ENCODE measurements at regions not wholly inside any gene's neighbourhood (a gene's known extent, or its start where the extent isn't known, plus 50 kb on each side); places are given as distances from the start of the nearest gene placed in this dataset.

DNA sequence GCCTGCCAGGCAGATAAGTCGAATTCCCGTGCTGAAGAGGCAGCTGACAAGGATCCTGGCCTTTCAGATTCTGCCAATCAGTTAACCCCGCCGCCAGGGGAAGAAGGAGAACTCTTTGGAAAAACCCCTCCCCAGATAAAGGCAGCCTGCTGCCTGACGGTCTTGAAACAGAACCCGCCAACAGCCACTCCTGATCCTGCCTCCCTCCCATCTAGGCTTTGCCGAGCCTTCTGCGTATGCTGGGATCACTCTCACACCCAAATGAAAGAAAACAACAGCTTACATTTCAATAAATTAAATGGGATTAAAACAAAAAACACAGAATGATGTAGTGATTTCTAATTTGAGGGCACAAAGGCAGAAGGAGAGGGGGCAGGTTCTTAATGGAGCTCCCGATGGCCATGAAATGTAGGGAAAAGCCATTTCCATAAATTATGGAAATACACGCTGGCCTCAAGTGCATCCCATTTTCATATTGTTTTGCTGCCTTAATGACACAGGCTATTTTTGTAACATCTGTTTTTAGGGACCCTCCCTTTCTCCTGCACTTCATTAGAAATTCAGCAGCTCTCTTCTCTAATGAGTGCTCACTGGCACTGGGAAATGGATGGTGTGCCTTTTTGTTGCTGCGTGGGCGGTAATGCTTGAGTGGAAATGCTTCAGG is 319.1 kb downstream of the MED10 start:
- DNase-seq, result peak; percentile 95 to 98

DNA sequence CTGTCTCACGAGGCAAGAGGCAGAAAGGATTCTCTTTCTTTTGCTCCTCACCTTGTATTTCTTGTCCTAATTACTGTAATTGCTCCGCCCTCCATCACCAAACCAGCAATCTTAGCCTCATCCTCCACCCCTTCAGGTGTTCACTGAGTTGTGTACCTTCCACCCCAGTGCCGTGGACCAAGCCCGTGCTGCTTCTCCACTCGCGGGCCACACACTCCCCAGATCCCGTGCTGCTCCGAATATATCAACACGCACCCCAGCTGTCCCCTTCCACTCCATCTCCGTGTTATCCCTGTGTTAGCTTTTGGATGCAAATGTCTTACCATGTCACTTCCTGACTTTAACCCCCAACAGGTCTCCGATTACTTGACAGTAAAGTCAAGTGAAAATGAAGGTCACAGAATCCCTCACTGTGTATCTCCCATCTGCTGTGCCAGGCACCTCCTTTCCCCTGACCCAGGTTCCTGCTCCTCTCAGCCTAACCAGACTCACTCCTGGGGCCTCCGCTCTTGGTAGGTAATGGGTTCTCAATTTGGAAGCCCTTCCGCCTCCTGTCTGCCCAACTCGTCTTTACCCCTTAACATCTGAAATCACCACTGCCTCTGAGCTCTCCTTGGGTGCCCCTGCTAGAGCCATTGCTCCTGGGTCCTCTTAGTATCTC is 320.2 kb downstream of the MED10 start:
- no peak for DNase-seq

- DNase-seq, result no peak
Observed at GRCh38 chr5:6056280-6056679, 322.1 kb downstream of the MED10 start.

- no peak for DNase-seq
Observed at GRCh38 chr5:6049662-6050061, 328.7 kb downstream of the MED10 start.

- DNase-seq, result peak in 1 of 2 experiments; percentile 40
Observed at GRCh38 chr5:6048746-6049145, 329.6 kb downstream of the MED10 start.

DNA sequence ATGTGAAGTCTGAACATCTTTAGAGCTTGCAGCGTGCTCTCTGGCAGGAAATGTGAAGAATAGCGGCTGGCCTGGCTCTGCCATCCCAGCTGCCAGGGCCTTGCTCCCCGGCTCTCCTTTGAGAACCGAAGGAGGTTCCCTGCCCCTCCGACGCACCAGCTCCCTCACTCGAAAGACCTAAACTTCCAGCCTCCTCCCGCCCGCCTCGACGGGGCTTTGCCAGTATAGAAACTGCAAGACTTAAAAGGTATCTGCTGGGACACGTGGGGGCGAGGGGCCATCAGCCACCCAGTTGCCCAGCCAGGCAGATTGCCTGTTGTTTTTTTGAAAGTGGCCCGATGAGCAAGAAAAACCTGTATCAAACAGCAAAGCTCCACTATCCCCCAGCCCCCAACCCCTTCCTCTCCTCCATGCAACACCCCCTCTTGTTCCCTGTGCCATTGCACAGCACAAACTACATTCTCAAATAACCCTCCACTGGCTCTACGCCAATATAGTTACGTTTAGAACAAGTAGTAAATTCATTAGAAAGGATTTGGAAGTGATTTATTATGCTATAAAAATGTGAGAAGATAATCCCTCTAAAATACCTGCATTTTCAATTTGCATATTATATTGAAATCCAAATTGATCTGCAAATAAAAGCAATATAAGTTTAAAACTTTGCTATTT is 331.9 kb downstream of the MED10 start:
- DNase-seq, result peak; percentile 21 to 32

DNA sequence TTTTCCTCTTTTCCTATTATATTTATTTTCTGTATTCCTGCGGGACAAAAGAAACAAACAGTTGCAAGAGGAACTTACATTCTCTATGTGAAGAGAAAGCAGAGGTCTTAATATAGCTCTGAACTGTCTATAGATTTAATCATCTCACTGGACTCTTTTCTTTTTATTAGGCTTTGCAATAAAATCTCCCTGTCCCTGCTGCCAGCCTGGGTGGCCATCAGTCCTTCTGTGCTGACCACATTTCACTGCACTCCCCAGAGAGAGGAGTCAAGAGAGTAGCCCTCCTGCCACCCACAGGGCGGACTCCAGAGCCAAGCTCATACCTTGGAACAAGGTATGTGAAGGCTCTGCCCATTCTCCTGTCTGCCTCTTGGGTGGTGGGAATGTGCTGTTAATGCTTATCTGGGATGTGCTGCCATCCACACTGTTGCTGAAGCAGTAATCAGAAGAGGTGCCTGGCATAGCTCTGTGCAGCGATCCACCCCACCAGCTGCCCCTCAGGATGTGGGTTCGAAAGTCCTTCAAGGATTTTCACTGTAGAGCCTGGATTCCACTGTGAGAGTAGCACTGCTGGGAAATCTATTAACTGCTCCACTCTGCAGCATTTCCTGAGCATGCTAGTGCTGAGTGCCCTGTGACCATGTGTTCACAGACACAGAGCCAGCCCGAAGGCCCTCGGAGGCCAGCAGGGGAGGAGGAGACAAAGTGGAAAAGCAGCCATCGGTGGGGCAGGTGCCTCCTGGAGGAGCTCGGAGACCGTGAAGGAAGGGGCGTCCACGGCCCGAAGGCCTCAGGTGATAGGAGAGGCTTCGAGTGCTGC is 334.6 kb downstream of the MED10 start:
- DNase-seq, result peak; percentile 1 to 29

- no peak for DNase-seq
Observed at GRCh38 chr5:6041977-6042550, 336.3 kb downstream of the MED10 start.

- DNase-seq, result no peak
Observed at GRCh38 chr5:6039111-6039510, 339.2 kb downstream of the MED10 start.

DNA sequence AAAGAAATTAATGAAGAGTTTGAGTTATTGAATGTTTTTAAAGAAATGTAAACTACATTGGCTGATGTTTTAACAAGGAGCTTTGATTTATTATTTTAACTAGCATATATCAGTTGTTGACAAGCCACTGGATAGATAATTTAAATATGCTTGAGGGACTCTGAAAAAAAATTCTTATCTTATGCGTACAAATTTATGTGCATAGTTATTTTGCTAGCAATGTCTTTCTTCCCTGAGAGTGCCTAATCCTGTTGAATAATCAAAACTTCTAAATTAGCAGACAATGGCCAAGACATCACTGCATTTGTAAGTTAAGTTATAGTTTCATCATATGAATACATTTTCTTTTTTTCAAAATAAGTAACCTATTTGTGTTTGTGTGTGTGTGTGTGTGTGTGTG is 342.3 kb downstream of the MED10 start:
- DNase-seq, result no peak

- DNase-seq, result no peak
Observed at GRCh38 chr5:6029811-6030271, 348.5 kb downstream of the MED10 start.

GRCh38 chr5:6026766-6027406 is 351.5 kb downstream of the MED10 start:
- DNase-seq, result no peak

GRCh38 chr5:6019612-6020011 is 358.7 kb downstream of the MED10 start:
- no peak for DNase-seq

DNA sequence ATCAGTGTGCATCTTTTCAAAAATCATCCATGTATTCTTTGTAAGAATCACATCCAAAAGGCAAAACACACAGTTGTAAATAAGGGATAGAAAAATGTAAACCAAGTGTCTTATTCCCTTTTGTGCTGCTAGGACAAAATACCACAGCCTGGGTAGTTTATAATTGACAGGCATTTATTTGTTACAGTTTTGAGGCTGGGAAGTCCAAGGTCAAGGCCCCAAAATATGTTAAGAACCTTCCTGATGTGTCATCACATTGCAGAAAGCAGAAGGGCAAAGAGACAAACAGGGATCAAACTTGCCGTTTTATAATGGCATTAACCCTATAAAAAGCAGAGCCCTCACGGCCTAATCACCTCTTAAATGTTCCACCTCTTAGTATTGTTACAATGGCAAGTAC is 364.8 kb downstream of the MED10 start:
- no peak for DNase-seq

DNA sequence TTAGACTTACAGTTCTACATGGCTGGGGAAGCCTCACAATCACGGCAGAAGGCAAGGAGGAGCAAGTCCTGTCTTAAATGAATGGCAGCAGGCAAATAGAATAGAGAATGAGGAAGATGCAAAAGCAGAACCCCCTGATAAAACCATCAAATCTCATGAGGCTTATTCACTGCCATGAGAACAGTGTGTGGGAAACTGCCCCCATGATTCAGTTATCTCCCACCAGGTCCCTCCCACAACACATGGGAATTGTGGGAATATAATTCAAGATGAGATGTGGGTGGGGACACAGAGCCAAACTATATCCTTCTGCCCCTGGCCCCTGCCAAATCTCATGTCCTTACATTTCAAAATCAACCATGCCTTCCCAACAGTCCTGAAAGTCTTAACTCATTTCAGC is 367.1 kb downstream of the MED10 start:
- DNase-seq, result no peak

DNA sequence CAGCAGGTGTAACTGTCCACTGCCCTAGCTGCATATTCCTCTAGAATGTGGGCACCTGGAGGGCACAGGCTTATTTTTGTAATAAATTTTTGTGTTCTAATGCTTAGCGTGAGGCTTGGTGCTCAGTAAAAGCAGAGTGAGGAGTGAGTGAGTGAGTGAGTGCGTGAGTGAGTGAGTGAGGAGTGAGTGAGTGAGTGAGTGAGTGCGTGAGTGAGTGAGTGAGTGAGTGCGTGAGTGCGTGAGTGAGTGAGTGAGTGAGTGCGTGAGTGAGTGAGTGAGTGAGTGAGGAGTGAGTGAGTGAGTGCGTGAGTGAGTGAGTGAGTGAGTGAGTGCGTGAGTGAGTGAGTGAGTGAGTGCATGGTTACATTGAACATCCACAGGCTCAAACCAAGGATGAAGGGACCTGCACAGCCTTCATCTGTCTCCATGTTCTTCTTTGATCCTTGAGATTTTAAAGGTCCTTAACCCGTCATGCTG is 371.5 kb downstream of the MED10 start:
- no peak for DNase-seq

GRCh38 chr5:6003040-6003825 is 375.1 kb downstream of the MED10 start:
- DNase-seq, result no peak

DNA sequence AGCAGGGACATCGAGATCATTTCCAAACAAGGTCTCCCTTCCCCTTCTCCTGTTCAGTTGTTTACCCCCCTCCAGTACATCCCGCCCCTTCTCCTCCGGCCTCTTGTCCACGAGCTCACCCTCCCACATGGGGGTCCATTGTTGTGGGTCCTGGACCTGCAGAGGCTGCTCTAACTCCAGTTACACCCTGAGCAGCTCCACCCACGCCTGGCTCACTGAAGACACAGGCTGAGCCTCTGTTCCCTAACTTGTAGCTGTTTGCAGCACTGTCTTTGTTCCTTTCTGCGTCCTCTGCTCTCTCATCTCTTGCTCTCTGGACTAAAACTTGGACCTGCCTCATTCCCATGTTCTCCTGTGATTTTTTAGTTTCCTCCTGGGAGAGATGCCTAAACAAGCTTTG is 377.5 kb downstream of the MED10 start:
- DNase-seq, result no peak

DNA sequence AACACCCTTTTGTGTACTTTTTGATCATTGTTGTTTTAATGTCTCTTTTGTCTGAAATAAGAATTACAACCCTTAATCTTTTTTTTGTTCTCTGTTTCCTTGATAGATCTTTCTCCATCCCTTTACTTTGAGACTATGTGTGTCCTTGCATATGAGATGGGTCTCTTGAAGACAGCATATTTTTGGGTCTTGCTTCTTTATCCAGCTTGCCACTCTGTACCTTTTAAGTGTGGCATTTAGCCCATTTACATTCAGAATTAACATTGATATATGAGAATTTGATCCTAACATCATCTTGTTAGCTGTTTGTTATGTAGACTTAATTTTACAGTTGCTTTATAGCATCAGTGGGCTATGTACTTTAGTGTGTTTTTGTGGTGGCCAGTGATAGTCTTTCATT is 382.5 kb downstream of the MED10 start:
- no peak for DNase-seq

GRCh38 chr5:5986492-5987178 is 391.7 kb downstream of the MED10 start:
- peak in 1 of 2 experiments; percentile 11 for DNase-seq

DNA sequence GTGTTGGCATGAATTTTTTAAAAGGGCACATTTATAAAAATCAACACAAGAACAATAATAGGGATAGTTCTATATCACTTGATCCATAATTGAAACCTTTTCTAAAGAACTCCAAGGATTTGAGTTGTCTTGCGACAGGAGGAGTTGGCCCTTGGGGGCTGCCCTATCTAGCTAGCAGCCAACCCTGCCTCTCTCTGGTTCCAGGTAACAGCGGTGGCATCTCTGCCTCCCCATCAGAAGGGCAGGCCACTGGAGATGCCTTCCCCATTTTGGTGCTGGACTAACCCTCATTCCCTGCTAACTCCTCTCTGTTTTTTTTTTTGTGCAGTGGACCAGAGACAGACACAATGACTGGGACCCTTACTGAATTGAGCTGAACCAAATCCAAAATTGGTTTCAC is 393.0 kb downstream of the MED10 start:
- DNase-seq, result no peak
